ENCODE measurements at regions not wholly inside any gene's neighbourhood (a gene's known extent, or its start where the extent isn't known, plus 50 kb on each side); places are given as distances from the start of the nearest gene placed in this dataset.

GRCh38 chr6:14913931-14914330 is 331.9 kb upstream of the JARID2 start:
- DNase-seq (ENCODE audit: low read depth), result no peak

DNA sequence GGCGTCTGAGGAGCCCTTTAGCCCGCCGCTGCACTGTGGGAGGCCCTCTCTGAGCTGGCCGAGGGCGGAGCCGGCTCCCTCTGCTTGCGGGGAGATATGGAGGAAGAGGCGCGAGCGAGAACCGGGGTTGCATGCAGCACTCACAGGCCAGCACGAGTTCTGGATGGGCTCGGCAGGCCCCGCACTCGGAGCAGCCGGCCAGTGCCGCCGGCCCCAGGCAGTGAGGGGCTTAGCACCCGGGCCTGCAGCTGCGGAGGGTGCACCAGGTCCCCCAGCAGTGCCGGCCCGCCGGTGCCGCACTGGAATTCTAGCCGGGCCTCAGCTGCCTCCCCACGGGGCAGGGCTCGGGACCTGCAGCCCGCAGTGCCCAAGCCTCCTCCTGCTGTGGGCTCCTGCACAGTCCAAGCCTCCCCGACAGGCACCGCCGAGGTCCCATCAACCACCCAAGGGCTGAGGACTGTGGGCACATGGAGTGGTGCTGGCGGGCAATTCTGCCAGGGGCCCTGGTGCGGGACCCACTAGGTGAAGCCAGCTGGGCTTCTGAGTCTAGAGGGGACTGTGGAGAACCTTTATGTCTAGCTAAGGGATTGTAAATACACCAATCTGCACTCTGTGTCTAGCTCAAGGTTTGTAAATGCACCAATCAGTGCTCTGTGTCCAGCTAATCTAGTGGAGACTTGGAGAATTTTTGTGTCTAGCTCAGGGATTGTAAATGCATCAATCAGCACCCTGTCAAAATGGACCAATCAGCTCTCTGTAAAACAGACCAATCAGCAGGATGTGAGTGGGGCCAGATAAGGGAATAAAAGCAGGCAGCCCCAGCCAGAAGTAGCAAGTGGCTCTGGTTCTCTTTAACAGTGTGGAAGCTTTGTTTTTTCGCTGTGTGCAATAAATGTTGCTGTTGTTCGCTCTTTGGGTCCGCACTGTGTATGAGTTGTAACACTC is 329.7 kb upstream of the JARID2 start:
- no peak for DNase-seq (ENCODE audit: low read depth)

DNA sequence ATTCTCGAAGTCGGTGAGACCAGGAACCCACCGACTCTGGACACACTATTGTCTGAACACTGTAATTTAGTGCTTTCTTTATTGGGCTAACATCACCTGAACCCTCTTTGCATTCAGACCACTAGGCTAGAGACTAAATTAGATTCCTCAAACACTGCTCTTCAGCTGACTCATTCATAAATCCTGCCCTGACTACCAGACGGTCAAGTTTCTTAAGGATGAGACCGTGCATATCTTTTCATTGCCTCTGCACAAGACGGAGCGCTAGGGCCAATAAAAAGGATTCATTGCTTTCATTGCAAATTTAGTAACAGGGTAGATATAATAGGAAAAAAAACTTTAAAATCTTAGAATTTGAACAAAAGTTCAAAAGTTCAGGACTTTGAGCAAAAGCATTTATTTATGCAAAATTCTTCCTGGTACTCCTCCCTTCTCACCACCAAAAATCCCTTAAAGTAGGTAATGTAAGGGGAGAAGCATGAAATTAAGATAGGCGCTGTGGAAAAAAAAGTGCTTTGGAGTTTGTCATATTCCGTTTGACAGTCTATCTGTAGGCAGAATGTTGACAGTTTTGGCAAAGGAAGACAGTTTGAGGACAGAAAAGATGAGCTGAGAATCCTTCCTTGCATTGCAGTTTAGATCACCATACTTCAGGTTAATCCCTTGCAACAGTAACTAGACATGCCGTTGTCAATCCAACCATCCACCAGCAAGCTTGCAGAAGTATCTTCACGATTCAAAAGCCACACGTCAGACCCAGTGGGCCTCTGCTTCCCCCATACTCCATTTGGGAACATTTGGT is 328.6 kb upstream of the JARID2 start:
- peak; percentile 42 for DNase-seq (ENCODE audit: low read depth)

DNA sequence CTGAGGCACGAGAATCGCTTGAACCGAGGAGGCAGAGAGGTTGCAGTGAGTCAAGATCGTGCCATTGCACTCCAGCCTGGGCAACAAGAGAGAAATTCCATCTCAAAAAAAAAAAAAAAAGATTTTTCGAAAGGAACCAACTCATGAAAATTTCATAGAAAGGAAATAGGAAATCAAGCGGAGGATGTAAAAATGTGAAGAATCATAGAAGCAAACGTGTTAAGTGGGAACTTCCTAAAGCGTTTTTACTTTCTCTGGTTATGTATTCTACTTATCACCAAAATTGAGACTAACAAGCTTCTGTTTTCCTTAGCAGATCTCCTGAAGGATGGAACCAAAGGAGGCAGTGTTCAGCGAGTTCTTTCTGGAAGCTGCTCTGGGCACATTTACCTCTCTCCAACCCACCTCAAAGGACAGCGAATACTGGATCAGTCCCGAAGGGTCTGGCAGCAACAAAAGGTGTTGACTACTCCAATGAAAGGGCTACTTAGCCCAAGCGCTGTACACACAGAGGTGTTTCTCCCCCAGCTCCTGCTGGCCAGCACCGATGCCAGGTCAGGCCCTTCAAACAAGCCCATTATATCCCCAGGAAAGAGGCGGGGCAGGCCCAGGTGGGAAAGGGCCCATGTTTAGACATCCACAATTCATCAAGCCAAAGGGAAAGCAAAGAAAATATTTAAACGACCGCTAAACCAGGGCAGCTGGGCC is 327.5 kb upstream of the JARID2 start:
- DNase-seq (ENCODE audit: low read depth), result no peak

- no peak for DNase-seq (ENCODE audit: low read depth)
Measured at GRCh38 chr6:14919038-14919670, 326.7 kb upstream of the JARID2 start.

DNA sequence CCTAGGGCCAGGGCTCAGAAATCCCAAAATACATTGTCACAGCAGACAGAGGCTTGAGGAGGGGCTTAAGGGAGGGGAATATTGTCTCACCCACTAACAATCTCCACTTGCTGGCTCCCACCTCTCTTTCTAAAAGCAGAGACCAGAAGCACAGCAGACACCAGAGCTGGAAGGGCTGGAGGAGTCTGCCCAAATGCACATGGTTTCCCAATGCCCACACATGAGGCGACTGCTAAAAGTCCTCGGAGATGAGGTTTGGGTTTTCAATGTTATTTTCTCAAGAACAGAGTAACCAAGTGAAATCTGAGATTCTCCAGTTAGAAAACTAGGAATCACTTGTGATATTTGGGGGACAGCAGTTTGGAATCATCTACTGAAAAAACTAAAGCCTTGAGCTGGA is 325.6 kb upstream of the JARID2 start:
- no peak for DNase-seq (ENCODE audit: low read depth)

DNA sequence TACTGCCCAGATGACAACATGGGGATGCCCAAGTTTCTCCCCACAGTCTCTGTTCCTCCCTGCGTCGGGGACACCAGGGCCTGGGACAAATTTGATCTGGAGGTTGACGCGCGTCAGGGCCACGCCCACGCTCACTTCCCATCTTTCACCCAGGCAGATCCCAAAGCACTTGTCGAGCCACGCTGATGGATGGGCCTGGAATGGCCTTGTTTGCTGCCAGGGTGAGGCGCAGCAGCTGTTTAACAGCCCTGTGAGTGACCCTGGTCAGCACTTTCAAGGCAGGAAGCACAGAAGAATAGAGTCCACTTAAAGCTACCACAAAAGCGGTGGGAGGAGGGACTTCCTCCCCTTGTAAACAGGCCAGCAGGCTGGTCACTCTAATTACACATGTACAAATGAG is 324.7 kb upstream of the JARID2 start:
- no peak for DNase-seq (ENCODE audit: low read depth)

DNA sequence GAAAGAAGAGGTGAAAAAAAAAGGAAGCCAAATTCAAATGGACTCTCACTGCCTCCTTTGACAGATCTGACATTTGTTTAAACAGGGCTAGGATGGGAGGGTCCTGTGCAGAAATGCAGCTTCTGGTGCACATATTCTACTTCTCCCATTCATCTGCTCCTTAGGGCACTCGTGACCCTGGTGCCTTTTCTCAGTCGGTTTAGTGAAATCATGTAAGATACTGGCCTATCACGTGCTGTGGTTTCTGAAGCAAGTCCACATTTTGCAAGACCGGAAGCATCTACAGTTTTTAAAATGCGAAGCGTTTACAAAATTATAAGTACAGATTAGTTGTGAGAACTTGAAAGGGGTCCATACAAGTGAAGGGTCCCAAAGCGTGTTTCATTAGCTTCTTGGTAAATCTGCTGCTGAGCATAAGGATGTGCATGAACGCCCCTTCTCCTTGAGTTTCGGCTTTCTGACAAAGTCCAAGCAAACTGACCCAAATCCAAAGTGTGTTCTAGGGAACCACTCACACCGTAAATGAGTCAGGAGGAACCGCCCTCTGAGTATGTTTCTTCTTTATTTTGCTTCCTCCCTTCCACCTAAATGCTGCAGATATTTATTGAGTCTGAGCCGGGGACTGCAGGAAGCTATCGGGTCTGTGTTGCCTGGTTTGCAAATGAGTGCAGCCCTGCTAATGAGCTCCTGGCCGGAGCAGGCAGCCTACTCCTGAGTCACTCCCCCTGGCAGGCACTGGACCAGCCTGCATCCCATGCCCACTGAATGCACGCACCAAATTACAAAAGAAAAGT is 323.8 kb upstream of the JARID2 start:
- peak; percentile 29 for DNase-seq (ENCODE audit: low read depth)

- DNase-seq (ENCODE audit: low read depth), result no peak
Measured at GRCh38 chr6:14922706-14923460, 323.0 kb upstream of the JARID2 start.

- DNase-seq (ENCODE audit: low read depth), result no peak
Measured at GRCh38 chr6:14924126-14925024, 321.5 kb upstream of the JARID2 start.

GRCh38 chr6:14925025-14925698 is 320.7 kb upstream of the JARID2 start:
- no peak for DNase-seq (ENCODE audit: low read depth)

GRCh38 chr6:14925699-14926026 is 320.2 kb upstream of the JARID2 start:
- DNase-seq (ENCODE audit: low read depth), result no peak

GRCh38 chr6:14927398-14927797 is 318.5 kb upstream of the JARID2 start:
- no peak for DNase-seq (ENCODE audit: low read depth)

DNA sequence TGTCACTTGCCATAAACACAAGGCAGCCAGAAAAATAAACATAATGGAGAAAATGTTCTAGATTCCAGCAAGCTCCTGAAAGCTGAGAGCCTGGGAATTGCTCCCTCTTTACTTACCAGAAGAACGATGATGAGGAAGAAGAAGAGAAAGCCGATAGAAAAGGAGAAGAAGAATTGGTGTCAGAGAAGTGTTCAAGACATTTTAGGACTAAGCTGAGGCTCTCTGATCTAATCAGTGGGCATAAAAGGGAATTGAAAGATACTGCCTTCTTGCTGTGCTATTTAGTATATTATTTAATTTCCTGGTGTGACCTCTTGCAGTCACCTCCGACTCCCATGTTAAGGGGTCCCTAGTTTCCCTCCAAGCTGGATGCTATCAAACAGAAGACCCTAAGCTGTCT is 316.6 kb upstream of the JARID2 start:
- no peak for DNase-seq (ENCODE audit: low read depth)

DNA sequence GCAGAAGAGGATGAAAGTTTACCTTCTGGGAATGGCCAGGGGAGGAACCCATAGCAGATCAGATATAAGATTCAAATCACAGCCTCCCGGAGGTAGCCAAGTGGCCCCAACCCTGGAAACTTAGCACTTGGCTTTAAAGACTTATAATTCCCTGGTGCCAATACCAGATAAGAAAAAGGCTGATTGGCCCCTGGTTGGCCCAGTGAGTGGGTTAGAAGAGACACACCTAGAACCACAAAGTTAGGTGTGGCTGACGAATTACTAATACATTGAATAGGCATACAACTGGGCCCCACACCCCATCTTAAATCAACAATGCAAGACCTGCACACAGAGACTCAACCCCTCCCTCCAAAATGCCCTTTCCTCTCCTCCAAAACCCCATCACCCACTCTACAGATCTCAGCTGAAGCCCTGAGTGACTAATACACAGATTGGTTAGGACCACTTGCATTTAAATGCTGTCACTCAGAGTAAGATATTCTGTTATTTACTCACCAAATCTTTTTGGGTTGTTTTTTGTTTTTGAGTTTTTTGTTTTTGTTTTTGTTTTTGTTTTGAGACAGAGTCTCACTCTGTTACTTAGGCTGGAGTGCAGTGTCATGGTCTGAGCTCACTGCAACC is 315.4 kb upstream of the JARID2 start:
- no peak for DNase-seq (ENCODE audit: low read depth)

DNA sequence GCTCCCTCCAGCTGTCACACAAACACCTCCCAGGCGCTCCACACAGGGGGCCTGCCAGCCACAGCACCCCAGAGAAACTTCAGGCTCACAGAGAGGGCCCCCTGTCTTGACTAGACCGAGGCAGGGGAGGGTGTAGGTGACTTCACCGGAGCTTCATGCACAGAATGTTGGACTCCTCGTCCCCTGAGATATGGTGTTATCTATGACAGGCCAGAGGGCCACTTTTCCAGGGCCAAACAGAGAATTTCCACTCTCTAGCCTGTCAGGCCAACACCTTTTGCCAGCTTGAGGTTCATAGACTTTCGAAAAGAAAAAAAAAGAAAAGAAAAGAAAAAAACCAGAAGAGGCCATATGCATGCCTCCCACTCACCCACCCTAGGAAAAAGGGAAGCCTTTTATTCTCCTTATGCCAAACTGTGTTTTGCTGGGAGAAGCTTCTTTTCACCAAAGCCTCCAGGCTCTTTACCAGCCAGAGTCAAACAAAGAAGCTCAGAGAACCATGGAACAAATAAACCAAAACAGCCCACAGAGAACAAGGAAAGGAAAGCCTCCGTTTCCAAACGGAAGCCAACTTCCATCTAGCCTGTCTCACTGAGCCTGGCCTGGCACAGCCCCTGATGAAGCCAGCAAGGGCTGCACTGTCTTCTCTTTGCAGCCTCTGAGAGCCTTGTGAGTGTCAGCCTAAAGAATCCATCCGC is 313.2 kb upstream of the JARID2 start:
- no peak for DNase-seq (ENCODE audit: low read depth)

GRCh38 chr6:14933183-14933544 is 312.7 kb upstream of the JARID2 start:
- DNase-seq (ENCODE audit: low read depth), result no peak

DNA sequence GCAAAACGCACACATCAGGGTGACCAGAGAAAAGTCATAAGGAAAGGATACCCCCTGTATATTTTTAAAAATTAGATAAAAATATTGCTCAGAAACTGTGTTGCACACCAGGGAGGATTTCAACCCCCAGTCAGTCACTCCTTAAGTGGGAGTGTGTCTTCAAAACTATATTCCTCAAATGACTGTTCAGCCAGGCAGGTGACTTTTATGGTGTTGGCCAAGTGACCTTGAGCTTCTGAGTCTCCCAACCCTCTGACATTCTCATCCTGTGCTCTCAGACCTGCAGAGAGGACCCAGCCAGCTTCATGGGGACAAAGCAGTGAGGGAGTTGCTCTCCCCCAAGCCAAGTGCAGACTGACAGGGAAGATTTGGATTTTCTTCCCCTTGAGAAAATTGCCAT is 311.9 kb upstream of the JARID2 start:
- no peak for DNase-seq (ENCODE audit: low read depth)

All from GM04504 (cell line).